ENCODE measurements at regions not wholly inside any gene's neighbourhood (a gene's known extent, or its start where the extent isn't known, plus 50 kb on each side); places are given as distances from the start of the nearest gene placed in this dataset.

DNA sequence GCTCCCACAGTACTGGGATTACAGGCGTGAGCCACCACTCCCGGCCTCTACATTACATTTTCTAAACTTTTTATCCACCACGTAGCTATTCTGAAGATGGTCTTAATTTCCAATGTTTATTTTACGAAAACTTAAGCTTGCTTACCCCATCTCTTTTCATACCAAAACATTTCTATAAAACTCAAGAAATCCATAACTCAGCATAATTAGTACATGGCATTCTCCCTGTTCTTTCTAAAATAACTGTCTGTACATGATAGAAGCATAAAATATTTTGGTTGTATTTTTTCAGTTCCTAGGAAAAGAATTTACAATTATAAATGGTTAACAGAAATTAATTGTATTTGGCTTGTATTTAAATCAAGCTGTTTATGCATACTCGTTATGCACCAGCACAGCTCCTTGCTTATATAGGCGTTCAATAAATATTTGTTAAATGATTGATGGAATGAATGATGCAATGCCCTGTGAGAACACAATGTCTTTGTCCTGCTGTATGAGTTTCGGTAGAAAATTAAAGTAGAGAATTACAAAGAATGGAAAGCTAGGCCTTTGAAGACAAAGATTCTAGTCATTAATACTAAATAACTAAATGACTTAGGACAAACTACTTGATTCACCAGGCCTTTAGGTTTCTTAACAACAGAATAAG, 384.2 kb downstream of the EFNA5 start:
- Histone ChIP-seq H3K4me1 (peaks cover 6 to 15% (median 9%) of the 10 kb centered on the region in 10 experiments; a peak in 15 of 20 replicates), H3K27me3 (no peaks in the 10 kb centered on the region), H3K9me3 (replicated peaks in 1 of 11) (peaks cover 0 to under 1% (median 0%) of the 10 kb centered on the region in 11 experiments; a peak in 2 of 22 replicates), H3K4me2 (no peak overlapping the region), H3K9ac (no peak overlapping the region), H3K4me3 (no peak overlapping the region), H4K20me1 (no peaks in the 10 kb centered on the region), H3K36me3 (no peaks in the 10 kb centered on the region), H3K27ac (no peak overlapping the region)
- no peak for TF ChIP-seq Cebpa-rat (IDR thresholded peaks at IDR 0.05)

DNA sequence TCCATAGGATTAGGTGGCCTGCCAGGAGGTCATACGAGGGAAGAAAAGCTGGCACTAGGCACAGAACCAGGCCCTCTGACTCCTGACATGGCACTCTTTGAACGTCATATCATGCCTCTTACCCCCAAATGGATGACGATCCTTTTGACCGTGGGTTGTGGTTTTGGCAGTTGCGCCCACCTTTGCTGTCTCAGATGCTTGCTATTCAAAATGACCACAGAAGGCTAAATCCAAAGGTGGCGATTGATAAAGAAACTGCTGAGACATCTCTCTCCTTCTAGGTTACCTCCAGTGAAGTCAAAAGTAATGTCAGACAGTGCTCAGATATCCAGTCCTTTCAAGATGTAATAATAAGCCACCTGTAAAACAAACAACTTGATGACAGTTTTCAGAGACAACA, 385.0 kb downstream of the EFNA5 start:
- TF ChIP-seq Cebpa-rat (IDR thresholded peaks at IDR 0.05), result no peak
- H3K4me1 ChIP-seq, result peaks cover 6 to 15% (median 9%) of the 10 kb centered on the region in 10 experiments; a peak in 15 of 20 replicates
- no peak overlapping the region for H3K9ac ChIP-seq
- H3K27me3 ChIP-seq, result no peaks in the 10 kb centered on the region
- H4K20me1 ChIP-seq, result no peaks in the 10 kb centered on the region
- no peaks in the 10 kb centered on the region for H3K36me3 ChIP-seq
- H3K27ac ChIP-seq, result no peak overlapping the region
- no peak overlapping the region for H3K4me2 ChIP-seq
- H3K4me3 ChIP-seq, result no peak overlapping the region
- H3K9me3 ChIP-seq (replicated peaks in 1 of 11), result no peaks in the 10 kb centered on the region

DNA sequence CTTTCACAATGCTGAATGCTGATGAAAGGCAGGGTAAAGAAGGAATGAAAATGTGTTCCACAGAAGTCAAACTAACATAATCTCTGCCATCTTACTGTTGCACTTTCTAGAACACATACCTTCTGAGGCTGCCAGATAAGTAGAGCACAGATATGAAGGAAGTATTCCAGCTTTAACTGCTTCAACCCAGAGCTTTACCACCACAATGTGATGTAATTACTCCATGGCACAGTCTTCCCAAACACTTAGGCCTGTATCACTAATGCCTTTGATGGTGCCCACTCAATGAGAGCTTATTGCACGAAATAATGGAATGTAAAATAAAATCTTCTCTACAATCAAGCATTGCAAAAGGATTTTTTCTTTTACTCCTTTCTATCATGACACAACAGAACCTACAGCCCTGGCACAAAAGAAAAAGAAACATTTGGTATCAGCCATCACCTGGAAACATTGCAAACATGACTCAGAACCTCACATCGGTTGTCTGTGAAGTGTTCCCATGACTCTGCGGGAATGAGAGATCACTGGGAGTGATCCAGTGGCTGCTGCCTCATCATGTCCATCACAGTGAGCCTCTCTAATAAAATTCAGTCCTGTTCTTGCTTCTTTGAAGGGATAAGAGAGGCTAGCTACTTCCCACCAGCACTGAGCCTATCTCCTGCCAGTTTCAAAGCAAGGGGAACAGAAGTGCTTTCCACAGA, 385.8 kb downstream of the EFNA5 start:
- no peaks in the 10 kb centered on the region for H3K27me3 ChIP-seq
- H3K4me1 ChIP-seq, result peaks cover 6 to 14% (median 9%) of the 10 kb centered on the region in 10 experiments; a peak in 15 of 20 replicates
- H3K36me3 ChIP-seq, result no peaks in the 10 kb centered on the region
- H3K4me2 ChIP-seq, result no peak overlapping the region
- no peaks in the 10 kb centered on the region for H4K20me1 ChIP-seq
- no peak for TF ChIP-seq Cebpa-rat (IDR thresholded peaks at IDR 0.05)
- no peak overlapping the region for H3K27ac ChIP-seq
- no peak overlapping the region for H3K9ac ChIP-seq
- no peaks in the 10 kb centered on the region for H3K9me3 ChIP-seq (replicated peaks in 1 of 11)
- H3K4me3 ChIP-seq, result no peak overlapping the region

GRCh38 chr5:107282061-107282460, 388.7 kb downstream of the EFNA5 start:
- no peak overlapping the region for H3K4me3 ChIP-seq
- H3K9ac ChIP-seq, result no peak overlapping the region
- H3K4me1 ChIP-seq, result no peaks in the 10 kb centered on the region
- H3K36me3 ChIP-seq, result no peaks in the 10 kb centered on the region
- TF ChIP-seq Cebpa-rat (IDR thresholded peaks at IDR 0.05), result no peak
- H3K27ac ChIP-seq, result no peak overlapping the region
- H4K20me1 ChIP-seq, result no peaks in the 10 kb centered on the region
- H3K27me3 ChIP-seq, result no peaks in the 10 kb centered on the region
- no peak overlapping the region for H3K4me2 ChIP-seq
- no peaks in the 10 kb centered on the region for H3K9me3 ChIP-seq (replicated peaks in 1 of 11)

GRCh38 chr5:107278774-107279173, 392.0 kb downstream of the EFNA5 start:
- Histone ChIP-seq H3K4me2 (no peak overlapping the region), H4K20me1 (no peaks in the 10 kb centered on the region), H3K4me3 (no peak overlapping the region), H3K9me3 (replicated peaks in 1 of 11) (no peaks in the 10 kb centered on the region), H3K27me3 (no peaks in the 10 kb centered on the region), H3K4me1 (no peaks in the 10 kb centered on the region), H3K36me3 (no peaks in the 10 kb centered on the region), H3K27ac (no peak overlapping the region), H3K9ac (no peak overlapping the region)
- no peak for TF ChIP-seq Cebpa-rat (IDR thresholded peaks at IDR 0.05)

DNA sequence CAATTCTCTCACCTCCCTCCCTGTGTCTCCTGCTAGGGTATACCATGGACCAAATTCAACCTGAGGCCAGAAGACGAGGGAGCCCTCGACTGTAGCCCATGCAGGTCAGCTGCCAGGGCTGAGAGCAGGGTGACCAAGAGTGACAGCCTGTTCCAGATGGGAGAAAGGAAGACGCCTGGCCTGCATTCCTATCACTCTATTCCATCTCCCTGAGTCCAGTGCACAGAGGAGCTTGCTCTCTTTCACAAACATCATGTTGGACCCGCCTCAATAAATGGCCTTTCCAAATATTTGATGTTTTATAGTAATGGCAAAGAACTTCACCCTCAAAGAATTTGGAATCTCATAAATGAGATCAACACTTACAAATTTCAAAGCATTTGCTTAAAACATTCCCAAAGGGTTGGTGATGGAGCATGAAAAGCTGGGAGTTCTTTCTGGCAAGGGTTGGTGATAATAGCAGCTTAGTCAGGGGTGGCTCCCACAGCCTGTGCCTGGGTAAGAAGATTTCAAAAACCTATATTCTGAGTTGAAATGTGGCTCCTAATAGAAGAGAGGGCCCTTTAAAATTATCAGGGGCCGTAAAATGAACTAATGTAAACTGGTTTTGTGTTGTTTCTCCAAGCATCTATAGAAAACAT, 393.1 kb downstream of the EFNA5 start:
- no peak for TF ChIP-seq Cebpa-rat (IDR thresholded peaks at IDR 0.05)
- no peak overlapping the region for H3K9ac ChIP-seq
- no peaks in the 10 kb centered on the region for H3K9me3 ChIP-seq (replicated peaks in 1 of 11)
- no peak overlapping the region for H3K4me3 ChIP-seq
- H3K27ac ChIP-seq, result no peak overlapping the region
- no peaks in the 10 kb centered on the region for H3K27me3 ChIP-seq
- no peaks in the 10 kb centered on the region for H3K36me3 ChIP-seq
- H3K4me1 ChIP-seq, result no peaks in the 10 kb centered on the region
- H4K20me1 ChIP-seq, result no peaks in the 10 kb centered on the region
- H3K4me2 ChIP-seq, result no peak overlapping the region

- no peaks in the 10 kb centered on the region for H3K27me3 ChIP-seq
- no peaks in the 10 kb centered on the region for H3K4me1 ChIP-seq
- H3K27ac ChIP-seq, result no peak overlapping the region
- H3K4me2 ChIP-seq, result no peak overlapping the region
- TF ChIP-seq Cebpa-rat (IDR thresholded peaks at IDR 0.05), result no peak
- H3K9ac ChIP-seq, result no peak overlapping the region
- H3K36me3 ChIP-seq, result no peaks in the 10 kb centered on the region
- H4K20me1 ChIP-seq, result no peaks in the 10 kb centered on the region
- H3K9me3 ChIP-seq (replicated peaks in 1 of 11), result no peaks in the 10 kb centered on the region
- no peak overlapping the region for H3K4me3 ChIP-seq
Observed at GRCh38 chr5:107275333-107275732, 395.4 kb downstream of the EFNA5 start.

- no peak for TF ChIP-seq Cebpa-rat (IDR thresholded peaks at IDR 0.05)
- Histone ChIP-seq H3K4me1 (no peaks in the 10 kb centered on the region), H3K9ac (no peak overlapping the region), H3K27ac (no peak overlapping the region), H3K4me3 (no peak overlapping the region), H3K27me3 (no peaks in the 10 kb centered on the region), H3K4me2 (no peak overlapping the region), H3K36me3 (no peaks in the 10 kb centered on the region), H4K20me1 (no peaks in the 10 kb centered on the region), H3K9me3 (replicated peaks in 1 of 11) (no peaks in the 10 kb centered on the region)
Observed at GRCh38 chr5:107274571-107274970, 396.2 kb downstream of the EFNA5 start.

GRCh38 chr5:107272954-107273353, 397.8 kb downstream of the EFNA5 start:
- no peak overlapping the region for H3K27ac ChIP-seq
- no peaks in the 10 kb centered on the region for H3K9me3 ChIP-seq (replicated peaks in 1 of 11)
- H3K4me3 ChIP-seq, result no peak overlapping the region
- no peaks in the 10 kb centered on the region for H4K20me1 ChIP-seq
- TF ChIP-seq Cebpa-rat (IDR thresholded peaks at IDR 0.05), result no peak
- H3K27me3 ChIP-seq, result no peaks in the 10 kb centered on the region
- H3K4me2 ChIP-seq, result no peak overlapping the region
- no peaks in the 10 kb centered on the region for H3K36me3 ChIP-seq
- H3K4me1 ChIP-seq, result no peaks in the 10 kb centered on the region; a peak in 1 of 20 replicates
- H3K9ac ChIP-seq, result no peak overlapping the region
